ENCODE measurements at regions not wholly inside any gene's neighbourhood (a gene's known extent, or its start where the extent isn't known, plus 50 kb on each side); places are given as distances from the start of the nearest gene placed in this dataset.

DNA sequence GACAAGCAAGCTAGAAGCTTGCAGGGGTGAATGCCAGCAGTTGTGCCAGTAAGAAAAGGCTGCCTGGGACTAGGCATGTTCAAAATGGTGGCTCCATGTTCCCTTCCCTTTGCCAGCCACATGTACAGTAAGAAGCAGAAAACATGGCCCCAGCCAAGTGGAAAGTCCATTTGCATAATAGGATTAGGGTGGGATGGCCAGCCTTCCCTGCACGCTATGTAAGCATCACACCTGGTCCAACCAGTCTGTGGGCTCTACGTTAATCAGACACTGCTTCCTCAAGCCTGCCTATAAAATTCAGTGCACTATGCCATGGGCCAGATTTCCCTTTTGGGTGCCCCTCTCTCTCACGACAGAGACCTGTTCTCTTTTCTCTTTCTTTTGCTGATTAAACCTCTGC lies 288.4 kb downstream of the GXYLT1 start:
- no peak for DNase-seq (ENCODE audit: low read depth, low spot score)
- CTCF ChIA-PET = no interaction called here
- no peak overlapping the region for H3K4me3 ChIP-seq (ENCODE audit: low read depth, low read length)
- POLR2A ChIA-PET = no interaction called here
- TF ChIP-seq, protein P1, sequence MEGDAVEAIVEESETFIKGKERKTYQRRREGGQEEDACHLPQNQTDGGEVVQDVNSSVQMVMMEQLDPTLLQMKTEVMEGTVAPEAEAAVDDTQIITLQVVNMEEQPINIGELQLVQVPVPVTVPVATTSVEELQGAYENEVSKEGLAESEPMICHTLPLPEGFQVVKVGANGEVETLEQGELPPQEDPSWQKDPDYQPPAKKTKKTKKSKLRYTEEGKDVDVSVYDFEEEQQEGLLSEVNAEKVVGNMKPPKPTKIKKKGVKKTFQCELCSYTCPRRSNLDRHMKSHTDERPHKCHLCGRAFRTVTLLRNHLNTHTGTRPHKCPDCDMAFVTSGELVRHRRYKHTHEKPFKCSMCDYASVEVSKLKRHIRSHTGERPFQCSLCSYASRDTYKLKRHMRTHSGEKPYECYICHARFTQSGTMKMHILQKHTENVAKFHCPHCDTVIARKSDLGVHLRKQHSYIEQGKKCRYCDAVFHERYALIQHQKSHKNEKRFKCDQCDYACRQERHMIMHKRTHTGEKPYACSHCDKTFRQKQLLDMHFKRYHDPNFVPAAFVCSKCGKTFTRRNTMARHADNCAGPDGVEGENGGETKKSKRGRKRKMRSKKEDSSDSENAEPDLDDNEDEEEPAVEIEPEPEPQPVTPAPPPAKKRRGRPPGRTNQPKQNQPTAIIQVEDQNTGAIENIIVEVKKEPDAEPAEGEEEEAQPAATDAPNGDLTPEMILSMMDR (IDR thresholded peaks at IDR 0.05; ENCODE audit: insufficient read depth, low read length, missing control alignments) = no peak

DNA sequence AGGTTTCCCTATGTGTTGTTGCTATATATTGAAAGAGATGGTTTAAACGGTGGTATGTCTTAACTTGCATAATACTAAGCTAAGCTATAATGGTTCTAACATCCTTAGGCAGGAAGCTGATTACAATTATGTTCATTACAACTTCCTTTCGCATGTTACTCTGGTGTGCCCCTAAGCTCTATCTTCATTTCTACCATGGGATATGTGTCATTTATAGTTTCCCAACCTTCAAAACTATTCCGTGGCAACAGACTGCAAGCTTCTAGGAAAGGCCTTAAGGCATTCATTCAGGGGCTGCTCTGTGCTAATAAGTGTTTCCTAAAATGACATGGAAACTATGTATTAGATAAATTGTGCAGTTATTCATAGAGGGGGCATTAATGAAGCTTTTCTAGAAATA lies 294.6 kb downstream of the GXYLT1 start:
- CTCF ChIA-PET = no interaction called here

GRCh38 chr12:41846718-41847117 lies 298.0 kb downstream of the GXYLT1 start:
- TF ChIP-seq, protein P1 (IDR thresholded peaks at IDR 0.05; ENCODE audit: insufficient read depth, low read length, missing control alignments) = no peak
- CTCF ChIA-PET = no interaction called here
- no peak for DNase-seq (ENCODE audit: low read depth, low spot score)
- no peak overlapping the region for H3K4me3 ChIP-seq (ENCODE audit: low read depth, low read length)
- POLR2A ChIA-PET = no interaction called here

More for the DNA sequence above, 294.6 kb downstream of the GXYLT1 start:
- H3K4me3 ChIP-seq (ENCODE audit: low read depth, low read length) = no peak overlapping the region
- no peak for DNase-seq (ENCODE audit: low read depth, low spot score)
- POLR2A ChIA-PET = no interaction called here
- TF ChIP-seq, protein P1 (IDR thresholded peaks at IDR 0.05; ENCODE audit: insufficient read depth, low read length, missing control alignments) = no peak

- TF ChIP-seq, protein P1 (IDR thresholded peaks at IDR 0.05; ENCODE audit: insufficient read depth, low read length, missing control alignments) = no peak
- DNase-seq (ENCODE audit: low read depth, low spot score) = no peak
- ChIA-PET CTCF (no interaction called here), POLR2A (no interaction called here)
- H3K4me3 ChIP-seq (ENCODE audit: low read depth, low read length) = no peak overlapping the region
These were observed 308.3 kb downstream of the GXYLT1 start for GRCh38 chr12:41836416-41836815.

DNA sequence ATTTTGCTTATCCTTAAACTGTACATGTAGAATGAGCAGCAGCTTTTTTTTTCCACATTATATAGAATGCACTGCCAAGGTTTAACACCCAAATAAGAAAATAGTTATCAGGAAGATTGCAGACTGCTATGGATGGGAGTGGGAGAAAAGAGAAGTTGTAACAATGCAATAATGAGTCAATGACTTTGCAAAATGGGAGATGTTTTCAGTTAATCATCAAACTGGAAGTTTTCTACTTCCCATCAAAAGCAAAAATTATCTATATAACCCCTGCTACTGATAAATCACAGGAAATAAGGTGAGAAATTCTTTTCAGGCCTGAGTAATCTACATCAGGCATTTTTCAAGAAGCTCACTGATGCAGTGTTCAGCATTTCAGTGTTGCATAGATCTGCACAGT lies 309.1 kb downstream of the GXYLT1 start:
- POLR2A ChIA-PET = no interaction called here
- TF ChIP-seq, protein P1 (IDR thresholded peaks at IDR 0.05; ENCODE audit: insufficient read depth, low read length, missing control alignments) = no peak
- H3K4me3 ChIP-seq (ENCODE audit: low read depth, low read length) = no peak overlapping the region
- DNase-seq (ENCODE audit: low read depth, low spot score) = no peak
- CTCF ChIA-PET = no interaction called here

- CTCF ChIA-PET = no interaction called here
- DNase-seq (ENCODE audit: low read depth, low spot score) = no peak
- H3K4me3 ChIP-seq (ENCODE audit: low read depth, low read length) = no peak overlapping the region
- TF ChIP-seq, protein P1 (IDR thresholded peaks at IDR 0.05; ENCODE audit: insufficient read depth, low read length, missing control alignments) = no peak
- POLR2A ChIA-PET = no interaction called here
These were observed 324.7 kb downstream of the GXYLT1 start for GRCh38 chr12:41819948-41820347.

Measured in AG04449 (cell line).